ENCODE measurements at regions not wholly inside any gene's neighbourhood (a gene's known extent, or its start where the extent isn't known, plus 50 kb on each side); places are given as distances from the start of the nearest gene placed in this dataset.

- TF ChIP-seq EZH2 (optimal IDR thresholded peaks at IDR 0.05; ENCODE audit: low read depth, low read length) (no peak), EZH2phosphoT487 (IDR thresholded peaks at IDR 0.05; ENCODE audit: low read length) (no peak), CTCF (IDR thresholded peaks at IDR 0.05; ENCODE audit: low read length) (no peak)
These were observed 1263.5 kb upstream of the AUTS2 start for GRCh38 chr7:68334636-68335272.
